SK-N-SH (cell line): ENCODE measurements at regions not wholly inside any gene's neighbourhood (a gene's known extent, or its start where the extent isn't known, plus 50 kb on each side); places are given as distances from the start of the nearest gene placed in this dataset.
"Not testable (repeated sequence)": the region's sequence is repeated elsewhere in the genome, so short reads cannot be mapped to it uniquely, and the experiment has no call there.

ENCODE experiments used
- CHD2 ChIP-seq: fragments of 150-350 bp; IDR thresholded peaks from 2 replicates; pipeline ENCODE4 v1.6.1; 2018; ENCODE audit warnings: low read length; ENCODE audit not compliant: partially characterized antibody
- EZH2phosphoT487 ChIP-seq: fragments of 200-600 bp; sonication (generic); IDR thresholded peaks from 2 replicates; pipeline ENCODE4 v1.6.1; 2017; ENCODE audit warnings: low read depth, mixed run types, mild to moderate bottlenecking, antibody characterized with exemption, moderate library complexity, borderline replicate concordance
- NRF1 ChIP-seq: IDR thresholded peaks from 2 replicates; pipeline ENCODE4 v1.6.1; 2012; ENCODE audit warnings: low read depth, mild to moderate bottlenecking, low read length
- POLR2AphosphoS5 ChIP-seq: IDR thresholded peaks from 2 replicates; pipeline ENCODE4 v1.6.1; 2012; ENCODE audit warnings: low read depth, low read length
- RCOR1 ChIP-seq: fragments of 150-350 bp; IDR thresholded peaks from 2 replicates; pipeline ENCODE4 v1.6.1; 2017; ENCODE audit warnings: antibody characterized with exemption, low read length
- REST ChIP-seq: IDR thresholded peaks from 2 replicates; pipeline ENCODE4 v1.6.1; 2012; ENCODE audit warnings: mild to moderate bottlenecking, low read depth, low read length, moderate library complexity
- USF1 ChIP-seq: IDR thresholded peaks from 2 replicates; pipeline ENCODE4 v1.4.0; 2012; ENCODE audit warnings: low read depth, borderline replicate concordance
- YY1 ChIP-seq: IDR thresholded peaks from 2 replicates; pipeline ENCODE4 v1.4.0; 2012; ENCODE audit warnings: low read depth, mild to moderate bottlenecking
- TF ChIP-seq, protein P1 (sequence below): fragments of 200-600 bp; sonication (generic); IDR thresholded peaks from 2 replicates; pipeline ENCODE4 v1.6.1; 2017; ENCODE audit warnings: antibody characterized with exemption, mild to moderate bottlenecking, moderate library complexity
- TF ChIP-seq, protein P2 (sequence below): fragments of 150-350 bp; IDR thresholded peaks from 2 replicates; pipeline ENCODE4 v1.6.1; 2017; ENCODE audit warnings: antibody characterized with exemption, low read length, low read depth, borderline replicate concordance

GRCh38 chr2:97422376-97422775 is 167.3 kb downstream of the ANKRD36B start:
- TF ChIP-seq NRF1, REST, USF1, POLR2AphosphoS5, YY1, CHD2, EZH2phosphoT487, RCOR1: not testable (repeated sequence)
- TF ChIP-seq, protein P1, sequence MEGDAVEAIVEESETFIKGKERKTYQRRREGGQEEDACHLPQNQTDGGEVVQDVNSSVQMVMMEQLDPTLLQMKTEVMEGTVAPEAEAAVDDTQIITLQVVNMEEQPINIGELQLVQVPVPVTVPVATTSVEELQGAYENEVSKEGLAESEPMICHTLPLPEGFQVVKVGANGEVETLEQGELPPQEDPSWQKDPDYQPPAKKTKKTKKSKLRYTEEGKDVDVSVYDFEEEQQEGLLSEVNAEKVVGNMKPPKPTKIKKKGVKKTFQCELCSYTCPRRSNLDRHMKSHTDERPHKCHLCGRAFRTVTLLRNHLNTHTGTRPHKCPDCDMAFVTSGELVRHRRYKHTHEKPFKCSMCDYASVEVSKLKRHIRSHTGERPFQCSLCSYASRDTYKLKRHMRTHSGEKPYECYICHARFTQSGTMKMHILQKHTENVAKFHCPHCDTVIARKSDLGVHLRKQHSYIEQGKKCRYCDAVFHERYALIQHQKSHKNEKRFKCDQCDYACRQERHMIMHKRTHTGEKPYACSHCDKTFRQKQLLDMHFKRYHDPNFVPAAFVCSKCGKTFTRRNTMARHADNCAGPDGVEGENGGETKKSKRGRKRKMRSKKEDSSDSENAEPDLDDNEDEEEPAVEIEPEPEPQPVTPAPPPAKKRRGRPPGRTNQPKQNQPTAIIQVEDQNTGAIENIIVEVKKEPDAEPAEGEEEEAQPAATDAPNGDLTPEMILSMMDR = not testable (repeated sequence)
- TF ChIP-seq, protein P2, sequence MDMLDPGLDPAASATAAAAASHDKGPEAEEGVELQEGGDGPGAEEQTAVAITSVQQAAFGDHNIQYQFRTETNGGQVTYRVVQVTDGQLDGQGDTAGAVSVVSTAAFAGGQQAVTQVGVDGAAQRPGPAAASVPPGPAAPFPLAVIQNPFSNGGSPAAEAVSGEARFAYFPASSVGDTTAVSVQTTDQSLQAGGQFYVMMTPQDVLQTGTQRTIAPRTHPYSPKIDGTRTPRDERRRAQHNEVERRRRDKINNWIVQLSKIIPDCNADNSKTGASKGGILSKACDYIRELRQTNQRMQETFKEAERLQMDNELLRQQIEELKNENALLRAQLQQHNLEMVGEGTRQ = not testable (repeated sequence)
